HCT116 (cell line): ENCODE measurements at regions not wholly inside any gene's neighbourhood (a gene's known extent, or its start where the extent isn't known, plus 50 kb on each side); places are given as distances from the start of the nearest gene placed in this dataset.

Source experiments
- CEBPB ChIP-seq: IDR thresholded peaks from 2 replicates; pipeline ENCODE4 v1.6.1; 2012; ENCODE audit warnings: low read depth
- POLR2A ChIP-seq: IDR thresholded peaks from 2 replicates; pipeline ENCODE4 v1.7.0; 2011; ENCODE audit warnings: borderline replicate concordance; ENCODE audit not compliant: insufficient read depth, insufficient read length; ENCODE audit errors: extremely low read depth
- POLR2AphosphoS5 ChIP-seq: IDR thresholded peaks from 2 replicates; pipeline ENCODE4 v1.6.1; 2011; ENCODE audit warnings: mild to moderate bottlenecking, low read depth, low read length, moderate library complexity
- RAD21 ChIP-seq: IDR thresholded peaks from 2 replicates; pipeline ENCODE4 v1.6.1; 2012; ENCODE audit warnings: low read depth, mild to moderate bottlenecking
- SIN3A ChIP-seq: IDR thresholded peaks from 2 replicates; pipeline ENCODE4 v1.6.1; 2012; ENCODE audit warnings: low read depth
- TF ChIP-seq, protein P1 (sequence below), 3 experiments: fragments of 200-600 bp in 1 of 3; sonication (generic) in 1 of 3; IDR thresholded peaks in 2 of 3; conservative IDR thresholded peaks in 1 of 3; 2 replicates each; pipeline ENCODE4 v1.5.1; 2012 to 2017; ENCODE audit warnings: low read depth in 2 of 3, low read length in 2 of 3, antibody characterized with exemption in 1 of 3, borderline replicate concordance in 1 of 3, control low read depth in 1 of 3, mild to moderate bottlenecking in 1 of 3, mixed read lengths in 1 of 3, mixed run types in 1 of 3, moderate library complexity in 1 of 3; ENCODE audit not compliant: insufficient read depth in 1 of 3

DNA sequence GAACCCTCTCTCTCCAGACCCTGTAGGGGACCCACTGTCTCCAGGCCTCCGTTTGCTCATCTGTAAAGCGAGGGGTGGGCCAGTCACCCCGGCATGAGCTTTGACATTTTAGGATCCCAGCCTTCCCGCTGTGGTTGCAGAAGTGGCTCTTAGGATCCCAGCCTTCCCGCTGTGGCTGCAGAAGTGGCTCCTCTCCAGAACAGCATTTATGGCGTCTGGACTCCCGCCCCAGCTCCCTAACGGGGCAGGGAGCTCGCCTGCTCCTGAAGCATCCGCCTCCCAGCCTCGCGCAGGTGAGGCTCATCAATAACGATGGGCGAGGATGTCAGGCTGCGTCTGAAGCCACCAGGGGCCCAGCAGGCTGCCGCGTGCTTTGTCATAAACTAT is 222.3 kb upstream of the TNRC6C start:
- TF ChIP-seq POLR2A: no peak
- TF ChIP-seq, protein P1, sequence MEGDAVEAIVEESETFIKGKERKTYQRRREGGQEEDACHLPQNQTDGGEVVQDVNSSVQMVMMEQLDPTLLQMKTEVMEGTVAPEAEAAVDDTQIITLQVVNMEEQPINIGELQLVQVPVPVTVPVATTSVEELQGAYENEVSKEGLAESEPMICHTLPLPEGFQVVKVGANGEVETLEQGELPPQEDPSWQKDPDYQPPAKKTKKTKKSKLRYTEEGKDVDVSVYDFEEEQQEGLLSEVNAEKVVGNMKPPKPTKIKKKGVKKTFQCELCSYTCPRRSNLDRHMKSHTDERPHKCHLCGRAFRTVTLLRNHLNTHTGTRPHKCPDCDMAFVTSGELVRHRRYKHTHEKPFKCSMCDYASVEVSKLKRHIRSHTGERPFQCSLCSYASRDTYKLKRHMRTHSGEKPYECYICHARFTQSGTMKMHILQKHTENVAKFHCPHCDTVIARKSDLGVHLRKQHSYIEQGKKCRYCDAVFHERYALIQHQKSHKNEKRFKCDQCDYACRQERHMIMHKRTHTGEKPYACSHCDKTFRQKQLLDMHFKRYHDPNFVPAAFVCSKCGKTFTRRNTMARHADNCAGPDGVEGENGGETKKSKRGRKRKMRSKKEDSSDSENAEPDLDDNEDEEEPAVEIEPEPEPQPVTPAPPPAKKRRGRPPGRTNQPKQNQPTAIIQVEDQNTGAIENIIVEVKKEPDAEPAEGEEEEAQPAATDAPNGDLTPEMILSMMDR (IDR thresholded peaks at IDR 0.05 in 2 of 3, conservative IDR thresholded peaks at IDR 0.05 in 1 of 3; ENCODE audit: borderline replicate concordance in 1 of 3, insufficient read depth in 1 of 3, low read depth in 2 of 3, low read length in 2 of 3): no peak
- TF ChIP-seq CEBPB: no peak
- TF ChIP-seq RAD21: no peak
- TF ChIP-seq POLR2AphosphoS5: no peak
- no peak for TF ChIP-seq SIN3A
